ENCODE measurements at regions not wholly inside any gene's neighbourhood (a gene's known extent, or its start where the extent isn't known, plus 50 kb on each side); places are given as distances from the start of the nearest gene placed in this dataset.

DNA sequence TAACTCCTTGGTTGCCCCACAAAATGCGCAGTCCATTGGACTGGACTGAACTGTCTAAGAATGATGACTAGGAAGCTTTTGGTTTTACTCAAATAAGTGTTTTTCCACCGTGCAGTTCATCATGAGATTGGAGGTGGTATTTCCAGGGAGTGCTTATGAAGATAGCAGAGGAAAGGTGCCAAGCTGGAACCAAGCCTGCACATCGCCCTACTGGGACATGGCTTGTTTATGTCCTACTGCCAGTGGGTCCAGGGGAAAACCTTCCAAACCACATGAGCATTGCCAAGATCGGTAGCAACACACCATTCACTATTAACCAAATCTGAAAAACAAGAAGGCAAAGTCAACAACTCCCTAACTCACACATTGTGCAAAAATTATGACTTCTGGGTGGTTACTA lies 54.7 kb upstream of the DSCAM start:
- no peak for TF ChIP-seq EZH2 (IDR thresholded peaks at IDR 0.05; ENCODE audit: borderline replicate concordance, insufficient read depth, low read length, poor library complexity, severe bottlenecking)
- TF ChIP-seq, protein P1, sequence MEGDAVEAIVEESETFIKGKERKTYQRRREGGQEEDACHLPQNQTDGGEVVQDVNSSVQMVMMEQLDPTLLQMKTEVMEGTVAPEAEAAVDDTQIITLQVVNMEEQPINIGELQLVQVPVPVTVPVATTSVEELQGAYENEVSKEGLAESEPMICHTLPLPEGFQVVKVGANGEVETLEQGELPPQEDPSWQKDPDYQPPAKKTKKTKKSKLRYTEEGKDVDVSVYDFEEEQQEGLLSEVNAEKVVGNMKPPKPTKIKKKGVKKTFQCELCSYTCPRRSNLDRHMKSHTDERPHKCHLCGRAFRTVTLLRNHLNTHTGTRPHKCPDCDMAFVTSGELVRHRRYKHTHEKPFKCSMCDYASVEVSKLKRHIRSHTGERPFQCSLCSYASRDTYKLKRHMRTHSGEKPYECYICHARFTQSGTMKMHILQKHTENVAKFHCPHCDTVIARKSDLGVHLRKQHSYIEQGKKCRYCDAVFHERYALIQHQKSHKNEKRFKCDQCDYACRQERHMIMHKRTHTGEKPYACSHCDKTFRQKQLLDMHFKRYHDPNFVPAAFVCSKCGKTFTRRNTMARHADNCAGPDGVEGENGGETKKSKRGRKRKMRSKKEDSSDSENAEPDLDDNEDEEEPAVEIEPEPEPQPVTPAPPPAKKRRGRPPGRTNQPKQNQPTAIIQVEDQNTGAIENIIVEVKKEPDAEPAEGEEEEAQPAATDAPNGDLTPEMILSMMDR (IDR thresholded peaks at IDR 0.05; ENCODE audit: poor library complexity, severe bottlenecking) = no peak
